ELR (cell line): ENCODE measurements at regions not wholly inside any gene's neighbourhood (a gene's known extent, or its start where the extent isn't known, plus 50 kb on each side); places are given as distances from the start of the nearest gene placed in this dataset.

Experiments
- DNase-seq: peaks from one replicate; pipeline ENCODE4 v3.0.0-alpha.2; 2015; ENCODE audit warnings: low read depth

- DNase-seq: peak; percentile 36
Measured at GRCh38 chr3:107897471-107898061, 193.3 kb downstream of the CD47 start.

- DNase-seq: no peak
Measured at GRCh38 chr3:107894998-107895397, 195.8 kb downstream of the CD47 start.

- peak; percentile 42 for DNase-seq
Measured at GRCh38 chr3:107892955-107893624, 197.7 kb downstream of the CD47 start.

DNA sequence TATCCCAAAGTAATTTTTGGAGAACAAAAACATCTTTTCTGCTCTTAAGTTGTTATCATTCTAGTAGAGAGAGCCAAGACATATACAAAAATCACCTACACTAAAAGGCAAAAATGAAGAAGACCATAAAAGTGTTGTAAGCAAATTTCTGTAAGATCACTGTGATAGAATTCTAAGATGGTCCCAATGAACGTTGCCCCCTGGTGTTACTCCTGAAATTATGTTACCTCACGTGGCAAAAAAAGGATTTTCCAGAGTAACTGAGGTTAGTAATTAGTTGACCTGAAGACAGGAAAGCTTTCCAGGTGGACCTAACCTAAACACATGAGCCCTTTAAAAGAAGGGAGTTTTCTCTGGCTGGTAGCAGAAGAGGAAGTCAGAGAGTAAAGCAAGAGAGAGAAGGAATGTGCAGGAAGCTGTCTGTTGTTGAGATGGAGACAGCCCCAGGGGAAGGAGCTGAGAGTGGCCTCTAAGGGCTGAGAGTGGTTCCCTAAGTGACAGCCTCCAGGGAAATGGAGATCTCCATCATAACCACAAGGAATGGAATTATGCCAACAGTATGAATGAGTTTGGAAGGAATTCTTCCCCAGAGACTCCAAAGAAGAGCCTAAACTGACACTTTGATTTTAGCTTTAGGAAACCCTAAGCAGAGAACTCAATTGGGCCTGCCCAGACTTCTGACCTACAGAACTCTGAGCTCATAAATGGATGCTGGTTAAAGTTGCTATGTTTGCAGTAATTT, 205.9 kb downstream of the CD47 start:
- DNase-seq: peak; percentile 90

GRCh38 chr3:107884028-107884427, 206.8 kb downstream of the CD47 start:
- DNase-seq: no peak

DNA sequence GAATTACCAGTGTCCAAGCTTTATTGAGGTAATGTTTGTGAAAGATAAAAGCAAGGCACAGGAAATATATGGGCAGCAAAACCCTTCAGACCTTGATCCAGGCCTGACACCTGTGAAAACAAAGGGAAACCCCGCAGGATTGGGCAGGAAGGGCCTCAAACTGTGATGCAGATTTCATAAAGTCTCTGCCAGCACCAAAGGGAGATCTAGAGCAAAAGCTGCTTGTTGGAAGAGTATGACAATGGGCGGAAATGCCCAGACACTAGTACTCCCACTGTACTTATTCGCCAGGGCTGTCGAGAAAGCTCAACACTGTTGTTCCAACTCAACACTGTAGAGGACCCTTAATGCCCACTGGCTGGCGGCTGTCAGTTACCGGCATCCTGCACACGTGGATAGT, 207.9 kb downstream of the CD47 start:
- no peak for DNase-seq

GRCh38 chr3:107882261-107882660, 208.6 kb downstream of the CD47 start:
- DNase-seq: no peak

DNA sequence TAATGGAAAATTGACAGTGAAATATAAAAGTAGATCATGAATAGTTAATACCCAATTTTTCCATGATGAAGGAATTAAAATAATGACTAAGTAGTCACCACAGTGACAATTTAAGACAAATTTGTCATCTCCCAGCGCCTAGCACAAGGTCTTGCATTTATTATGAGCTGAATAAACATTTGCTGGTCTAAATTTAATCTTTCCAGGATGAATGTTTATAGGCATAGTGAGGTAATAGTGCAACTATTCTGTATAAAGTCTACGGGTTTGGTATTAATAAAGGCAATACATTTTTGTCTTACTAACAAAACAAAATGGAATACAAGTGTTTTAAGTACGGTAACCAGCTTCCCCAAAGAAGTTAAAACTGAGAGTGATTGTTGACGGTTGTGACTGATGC, 209.3 kb downstream of the CD47 start:
- no peak for DNase-seq

- no peak for DNase-seq
Measured at GRCh38 chr3:107880702-107881101, 210.1 kb downstream of the CD47 start.

GRCh38 chr3:107877936-107878335, 212.9 kb downstream of the CD47 start:
- DNase-seq: no peak

- DNase-seq: no peak
Measured at GRCh38 chr3:107870943-107871638, 219.7 kb downstream of the CD47 start.

DNA sequence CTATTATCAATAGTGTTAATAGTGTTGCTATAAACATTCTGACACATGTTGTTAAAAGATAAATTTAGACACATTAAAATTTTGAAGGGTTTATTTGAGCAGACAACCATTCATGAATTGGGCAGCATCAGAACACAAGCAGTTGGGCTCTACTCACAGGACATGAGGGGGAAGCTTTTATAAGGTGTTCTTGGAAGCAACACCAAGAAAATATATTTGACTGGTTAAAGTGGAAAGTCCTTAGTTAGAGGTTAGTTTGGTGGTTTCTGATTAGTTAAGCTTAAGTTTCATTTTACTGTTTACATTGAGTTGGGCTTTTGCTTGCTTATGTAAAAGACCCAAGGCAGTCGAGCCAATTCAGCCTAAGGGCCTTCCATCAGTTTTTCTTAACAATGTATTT, 220.7 kb downstream of the CD47 start:
- no peak for DNase-seq

- DNase-seq: no peak
Measured at GRCh38 chr3:107868449-107868848, 222.4 kb downstream of the CD47 start.

DNA sequence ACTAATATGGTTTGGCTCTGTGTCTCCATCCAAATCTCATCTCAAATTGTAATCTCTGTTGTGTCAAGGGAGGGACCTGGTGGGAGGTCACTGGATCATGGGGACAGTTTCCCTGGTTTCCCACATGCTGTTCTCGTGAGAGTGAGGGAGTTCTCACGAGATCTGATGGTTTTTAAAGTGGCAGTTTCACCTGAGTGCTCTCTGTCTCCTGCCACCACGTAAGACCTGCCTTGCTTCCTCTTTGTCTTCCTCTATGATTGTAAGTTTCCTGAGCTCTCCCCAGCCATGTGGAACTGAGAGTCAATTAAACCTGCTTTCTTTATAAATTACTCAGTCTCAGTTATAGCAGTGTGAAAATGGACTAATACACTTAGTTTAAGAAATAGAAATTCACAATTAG, 228.9 kb downstream of the CD47 start:
- no peak for DNase-seq

- no peak for DNase-seq
Measured at GRCh38 chr3:107861422-107861821, 229.4 kb downstream of the CD47 start.
